SK-N-SH (cell line): ENCODE measurements at regions not wholly inside any gene's neighbourhood (a gene's known extent, or its start where the extent isn't known, plus 50 kb on each side); places are given as distances from the start of the nearest gene placed in this dataset.

ENCODE experiments used
- CTCF ChIP-seq: fragments of 200-600 bp; sonication (generic); IDR thresholded peaks from 2 replicates; pipeline ENCODE4 v1.6.1; 2017; ENCODE audit warnings: antibody characterized with exemption, mild to moderate bottlenecking, moderate library complexity
- EZH2phosphoT487 ChIP-seq: fragments of 200-600 bp; sonication (generic); IDR thresholded peaks from 2 replicates; pipeline ENCODE4 v1.6.1; 2017; ENCODE audit warnings: low read depth, mixed run types, mild to moderate bottlenecking, antibody characterized with exemption, moderate library complexity, borderline replicate concordance
- SMC3 ChIP-seq: IDR thresholded peaks from 2 replicates; pipeline ENCODE4 v1.6.1; 2012; ENCODE audit warnings: low read depth, low read length, improper control_type of control experiment
- ZBTB33 ChIP-seq: IDR thresholded peaks from 2 replicates; pipeline ENCODE4 v1.4.0; 2012; ENCODE audit warnings: low read depth, borderline replicate concordance

GRCh38 chr13:80157261-80157932 is 183.5 kb downstream of the SPRY2 start:
- TF ChIP-seq ZBTB33 = no peak
- no peak for TF ChIP-seq SMC3
- TF ChIP-seq CTCF = no peak
- TF ChIP-seq EZH2phosphoT487 = no peak
